ENCODE measurements at regions not wholly inside any gene's neighbourhood (a gene's known extent, or its start where the extent isn't known, plus 50 kb on each side); places are given as distances from the start of the nearest gene placed in this dataset.

DNA sequence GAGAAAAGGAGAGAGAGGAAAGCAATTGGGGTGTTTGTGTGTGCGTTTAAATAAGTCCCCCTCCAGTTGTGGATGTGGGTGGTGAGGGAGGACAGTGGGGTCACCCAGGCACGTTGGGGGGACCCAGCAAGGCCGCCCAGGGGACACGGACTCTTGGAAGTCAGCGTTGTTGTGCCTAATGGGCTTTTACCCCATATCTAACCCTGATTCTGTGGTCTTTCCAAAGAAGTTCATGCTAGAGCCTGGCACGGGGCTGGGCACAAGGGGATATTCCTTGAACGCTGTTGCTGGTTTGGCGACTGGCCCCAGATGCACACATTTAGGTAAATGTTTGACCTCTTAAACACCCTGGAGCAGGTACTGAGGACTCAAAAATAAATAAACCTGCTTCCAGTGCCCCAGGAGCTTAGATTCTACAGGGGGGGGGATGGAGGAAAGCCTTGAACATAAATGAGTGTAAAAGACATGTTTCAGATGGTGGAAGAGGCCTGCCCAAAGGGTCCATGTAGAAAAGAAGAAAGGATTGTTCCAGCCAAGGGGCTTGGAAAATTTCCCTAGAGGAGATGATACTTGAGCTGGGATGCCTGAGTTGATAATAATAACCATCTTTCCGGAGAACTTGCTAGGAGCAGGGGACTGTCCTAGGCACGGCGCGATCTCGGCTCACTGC, 97.7 kb upstream of the SIX3 start:
- TF ChIP-seq, protein P1, sequence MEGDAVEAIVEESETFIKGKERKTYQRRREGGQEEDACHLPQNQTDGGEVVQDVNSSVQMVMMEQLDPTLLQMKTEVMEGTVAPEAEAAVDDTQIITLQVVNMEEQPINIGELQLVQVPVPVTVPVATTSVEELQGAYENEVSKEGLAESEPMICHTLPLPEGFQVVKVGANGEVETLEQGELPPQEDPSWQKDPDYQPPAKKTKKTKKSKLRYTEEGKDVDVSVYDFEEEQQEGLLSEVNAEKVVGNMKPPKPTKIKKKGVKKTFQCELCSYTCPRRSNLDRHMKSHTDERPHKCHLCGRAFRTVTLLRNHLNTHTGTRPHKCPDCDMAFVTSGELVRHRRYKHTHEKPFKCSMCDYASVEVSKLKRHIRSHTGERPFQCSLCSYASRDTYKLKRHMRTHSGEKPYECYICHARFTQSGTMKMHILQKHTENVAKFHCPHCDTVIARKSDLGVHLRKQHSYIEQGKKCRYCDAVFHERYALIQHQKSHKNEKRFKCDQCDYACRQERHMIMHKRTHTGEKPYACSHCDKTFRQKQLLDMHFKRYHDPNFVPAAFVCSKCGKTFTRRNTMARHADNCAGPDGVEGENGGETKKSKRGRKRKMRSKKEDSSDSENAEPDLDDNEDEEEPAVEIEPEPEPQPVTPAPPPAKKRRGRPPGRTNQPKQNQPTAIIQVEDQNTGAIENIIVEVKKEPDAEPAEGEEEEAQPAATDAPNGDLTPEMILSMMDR (conservative IDR thresholded peaks at IDR 0.05 in 1 of 2, IDR thresholded peaks at IDR 0.05 in 1 of 2; ENCODE audit: extremely low read depth in 1 of 2, insufficient read depth in 1 of 2, low read depth in 1 of 2, low read length in 2 of 2): no peak
- TF ChIP-seq EZH2 (IDR thresholded peaks at IDR 0.05; ENCODE audit: borderline replicate concordance, low read length): no peak
